H1 (cell line): ENCODE measurements at regions not wholly inside any gene's neighbourhood (a gene's known extent, or its start where the extent isn't known, plus 50 kb on each side); places are given as distances from the start of the nearest gene placed in this dataset.

Experiments
- CTCF ChIA-PET: fragments of 300-600 bp; sonication (Branson Sonifier 250); formaldehyde crosslinking; loops from one replicate; lab custom pipeline; 2021; ENCODE audit not compliant: partially characterized antibody; lab: Charles Lee
- POLR2A ChIA-PET: fragments of 300-600 bp; sonication (Branson Sonifier 250); formaldehyde crosslinking; loops from one replicate; lab custom pipeline; 2021; ENCODE audit warnings: inconsistent platforms; ENCODE audit not compliant: partially characterized antibody; lab: Charles Lee
- DNase-seq, 2 experiments: peaks; one replicate each; pipeline versions ENCODE4 v3.0.0 to v3.0.0-alpha.2; 2010 to 2022; ENCODE audit warnings: low spot score in 2 of 2, low read depth in 1 of 2, mixed read lengths in 1 of 2
- FAIRE-seq: peaks from 2 replicates; lab custom pipeline; 2011; peaks lifted over from hg19 to GRCh38; lab: Jason Lieb, UNC
- H2AFZ ChIP-seq: 2 replicates; pipeline ENCODE4 v1.8.1; 2012; ENCODE audit warnings: low read length, inconsistent platforms
- H2AK5ac ChIP-seq: 2 replicates; pipeline ENCODE4 v1.6.1; 2013; ENCODE audit warnings: low read depth, low read length
- H2BK120ac ChIP-seq: replicated peaks from 2 replicates; pipeline ENCODE3; 2013; ENCODE audit warnings: low read depth, low read length, inconsistent platforms
- H2BK12ac ChIP-seq: 2 replicates; pipeline ENCODE4 v1.6.1; 2013; ENCODE audit warnings: low read depth, low read length
- H2BK15ac ChIP-seq: 2 replicates; pipeline ENCODE4 v1.6.1; 2013; ENCODE audit warnings: low read length
- H2BK20ac ChIP-seq: 2 replicates; pipeline ENCODE4 v1.6.1; 2013; ENCODE audit warnings: low read length
- H2BK5ac ChIP-seq: 2 replicates; pipeline ENCODE4 v1.6.1; 2013; ENCODE audit warnings: low read depth, low read length
- H3K14ac ChIP-seq: 2 replicates; pipeline ENCODE4 v1.6.1; 2013; ENCODE audit warnings: inconsistent platforms; ENCODE audit not compliant: insufficient read length
- H3K18ac ChIP-seq: 2 replicates; pipeline ENCODE4 v1.6.1; 2013; ENCODE audit warnings: low read length; ENCODE audit errors: extremely low read depth
- H3K23ac ChIP-seq: 2 replicates; pipeline ENCODE4 v1.6.1; 2013; ENCODE audit warnings: inconsistent platforms; ENCODE audit not compliant: insufficient read length
- H3K23me2 ChIP-seq: 2 replicates; pipeline ENCODE4 v1.6.1; 2013; ENCODE audit warnings: low read depth, low read length
- H3K27ac ChIP-seq: 2 replicates; pipeline ENCODE4 v1.6.1; 2011; ENCODE audit warnings: low read depth, low read length, inconsistent platforms
- H3K27me3 ChIP-seq, 4 experiments: replicated peaks in 1 of 4; 1 replicate in 1 of 4; 2 replicates in 3 of 4; pipeline versions ENCODE4 v1.6.1 to v1.8.1; 2011 to 2013; ENCODE audit warnings: low read length in 3 of 4, mild to moderate bottlenecking in 3 of 4, inconsistent platforms in 2 of 4, mixed read lengths in 2 of 4, moderate library complexity in 1 of 4; ENCODE audit not compliant: control insufficient read depth in 3 of 4, insufficient read depth in 3 of 4; ENCODE audit errors: extremely low read depth in 1 of 4
- H3K36me3 ChIP-seq, 4 experiments: 2 replicates each; pipeline versions ENCODE4 v1.6.1 to v1.8.1; 2011 to 2013; ENCODE audit warnings: mild to moderate bottlenecking in 4 of 4, low read length in 3 of 4, moderate library complexity in 2 of 4, control low read depth in 1 of 4, inconsistent platforms in 1 of 4; ENCODE audit not compliant: insufficient read depth in 4 of 4, control insufficient read depth in 2 of 4
- H3K4ac ChIP-seq: replicated peaks from 2 replicates; pipeline ENCODE3; 2013; ENCODE audit warnings: low read length, low read depth, mixed read lengths, inconsistent platforms; ENCODE audit not compliant: insufficient read length
- H3K4me1 ChIP-seq, 4 experiments: replicated peaks in 1 of 4; 1 replicate in 1 of 4; 2 replicates in 3 of 4; pipeline versions ENCODE4 v1.6.1 to v1.8.1; 2011 to 2013; ENCODE audit warnings: low read length in 3 of 4, inconsistent platforms in 2 of 4, mixed read lengths in 1 of 4; ENCODE audit not compliant: insufficient read depth in 4 of 4, control insufficient read depth in 3 of 4
- H3K4me2 ChIP-seq, 2 experiments: 2 replicates each; pipeline versions ENCODE4 v1.6.1 to v1.8.1; 2011 to 2013; ENCODE audit warnings: low read depth in 2 of 2, low read length in 2 of 2, control low read depth in 1 of 2, inconsistent platforms in 1 of 2, mild to moderate bottlenecking in 1 of 2; ENCODE audit not compliant: insufficient read depth in 1 of 2
- H3K4me3 ChIP-seq, 4 experiments: fragments of 200-600, 300-600 bp in 1 of 4; sonication (generic), shearing (Covaris generic), sonication (Bioruptor Twin) in 1 of 4; 2 replicates each; pipeline versions ENCODE4 v1.5.1 to v1.8.1; 2011 to 2016; ENCODE audit warnings: low read length in 4 of 4, low read depth in 3 of 4, control low read depth in 2 of 4, inconsistent platforms in 2 of 4, mild to moderate bottlenecking in 2 of 4, mixed read lengths in 1 of 4, moderate library complexity in 1 of 4; ENCODE audit not compliant: insufficient read depth in 2 of 4; ENCODE audit errors: extremely low read depth in 1 of 4
- H3K56ac ChIP-seq: replicated peaks from 2 replicates; pipeline ENCODE3; 2013; ENCODE audit warnings: low read depth, mild to moderate bottlenecking, mixed read lengths, low read length, inconsistent platforms; ENCODE audit not compliant: insufficient read length
- H3K79me1 ChIP-seq: 2 replicates; pipeline ENCODE4 v1.6.1; 2013; ENCODE audit warnings: low read depth, low read length, control low read depth
- H3K79me2 ChIP-seq, 2 experiments: 2 replicates each; pipeline versions ENCODE4 v1.6.1 to v1.8.1; 2012 to 2013; ENCODE audit warnings: low read length in 2 of 2, mild to moderate bottlenecking in 2 of 2, inconsistent platforms in 1 of 2; ENCODE audit not compliant: insufficient read depth in 2 of 2, control insufficient read depth in 1 of 2
- H3K9ac ChIP-seq, 4 experiments: replicated peaks in 1 of 4; 1 replicate in 1 of 4; 2 replicates in 3 of 4; pipeline versions ENCODE4 v1.6.1 to v1.8.1; 2011 to 2013; ENCODE audit warnings: low read depth in 3 of 4, low read length in 3 of 4, control low read depth in 2 of 4, mild to moderate bottlenecking in 2 of 4, moderate library complexity in 2 of 4, inconsistent platforms in 1 of 4; ENCODE audit errors: extremely low read depth in 1 of 4
- H3K9me3 ChIP-seq, 2 experiments: 2 replicates each; pipeline versions ENCODE4 v1.6.1 to v1.8.1; 2012 to 2013; ENCODE audit warnings: mild to moderate bottlenecking in 2 of 2, moderate library complexity in 2 of 2, control low read depth in 1 of 2, inconsistent platforms in 1 of 2, low read depth in 1 of 2, low read length in 1 of 2, mixed read lengths in 1 of 2; ENCODE audit not compliant: insufficient read depth in 2 of 2
- H4K20me1 ChIP-seq, 2 experiments: replicated peaks in 1 of 2; 2 replicates each; pipeline versions ENCODE3 to v1.8.1; 2011 to 2013; ENCODE audit warnings: inconsistent platforms in 2 of 2, low read length in 2 of 2, mild to moderate bottlenecking in 1 of 2; ENCODE audit not compliant: insufficient read depth in 2 of 2, control insufficient read depth in 1 of 2
- H4K5ac ChIP-seq: 2 replicates; pipeline ENCODE4 v1.6.1; 2013; ENCODE audit warnings: low read length, low read depth, mixed read lengths, inconsistent platforms; ENCODE audit not compliant: insufficient read length
- H4K8ac ChIP-seq: 2 replicates; pipeline ENCODE4 v1.8.0; 2013; ENCODE audit warnings: mild to moderate bottlenecking, moderate library complexity, low read length, inconsistent platforms; ENCODE audit not compliant: insufficient read depth; ENCODE audit errors: extremely low read depth
- H4K91ac ChIP-seq: replicated peaks from 2 replicates; pipeline ENCODE3; 2013; ENCODE audit warnings: low read length, mixed read lengths, inconsistent platforms; ENCODE audit not compliant: insufficient read length
- ASH2L ChIP-seq: fragments of 200-600, 300-600 bp; sonication (generic); IDR thresholded peaks from one replicate; pipeline ENCODE4 v1.7.1; 2017; ENCODE audit warnings: low read length
- ATF2 ChIP-seq: IDR thresholded peaks from 2 replicates; pipeline ENCODE4 v1.6.1; 2012; ENCODE audit warnings: low read length, inconsistent platforms
- CHD2 ChIP-seq: IDR thresholded peaks from 2 replicates; pipeline ENCODE4 v1.6.1; 2012; ENCODE audit warnings: low read length, improper control_type of control experiment
- EP300 ChIP-seq, 2 experiments: IDR thresholded peaks; 1 replicate in 1 of 2; 2 replicates in 1 of 2; pipeline ENCODE4 v1.6.1; 2011 to 2012; ENCODE audit warnings: low read depth in 2 of 2, low read length in 2 of 2, mild to moderate bottlenecking in 2 of 2, borderline replicate concordance in 1 of 2, inconsistent platforms in 1 of 2, moderate library complexity in 1 of 2
- JUND ChIP-seq: IDR thresholded peaks from 2 replicates; pipeline ENCODE4 v1.6.1; 2011; ENCODE audit warnings: mild to moderate bottlenecking, improper control_type of control experiment, low read length
- KDM1A ChIP-seq: fragments of 200-600, 300-600 bp; sonication (generic); IDR thresholded peaks from 2 replicates; pipeline ENCODE4 v1.7.1; 2016; ENCODE audit warnings: mild to moderate bottlenecking, low read length, borderline replicate concordance
- PHF8 ChIP-seq: fragments of 200-600 bp; sonication (generic); conservative IDR thresholded peaks from 2 replicates; pipeline ENCODE4 v1.7.1; 2012; ENCODE audit warnings: low read depth, mild to moderate bottlenecking, inconsistent platforms, low read length, moderate library complexity
- RAD21 ChIP-seq, 2 experiments: IDR thresholded peaks in 1 of 2; conservative IDR thresholded peaks in 1 of 2; 2 replicates each; pipeline ENCODE4 v1.6.1; 2011; ENCODE audit warnings: low read depth in 2 of 2, low read length in 2 of 2, improper control_type of control experiment in 1 of 2, inconsistent platforms in 1 of 2, mild to moderate bottlenecking in 1 of 2, moderate library complexity in 1 of 2
- TAF1 ChIP-seq: IDR thresholded peaks from 2 replicates; pipeline ENCODE4 v1.6.1; 2011; ENCODE audit warnings: mild to moderate bottlenecking, low read depth, low read length
- WGBS, 2 experiments: shearing (Covaris generic) in 1 of 2; methylation state at CpG; one replicate each; pipeline versions ENCODE4 v1.1.6 to v1.1.7; 2013 to 2015; ENCODE audit warnings: low lambda C conversion rate in 2 of 2, mixed read lengths in 2 of 2, inconsistent platforms in 1 of 2, low coverage in 1 of 2, missing lambda C conversion rate in 1 of 2; ENCODE audit not compliant: insufficient replicate concordance in 2 of 2, insufficient coverage in 1 of 2, insufficient read length in 1 of 2; ENCODE audit errors: extremely low coverage in 1 of 2, missing lambda C conversion rate in 1 of 2; 5-methylcytosine and 5-hydroxymethylcytosine counted together

- no peak overlapping the region for H2BK20ac ChIP-seq
- H3K36me3 ChIP-seq = no peaks in the 10 kb centered on the region
- no peak overlapping the region for H3K4ac ChIP-seq
- H3K23me2 ChIP-seq = no peaks in the 10 kb centered on the region
- FAIRE-seq = no peak
- DNase-seq = no peak
- H2BK12ac ChIP-seq = no peak overlapping the region
- H3K4me3 ChIP-seq = no peak overlapping the region
- H3K4me2 ChIP-seq = no peak overlapping the region
- ChIA-PET CTCF (no interaction called here), POLR2A (no interaction called here)
- no peak overlapping the region for H2AFZ ChIP-seq
- H3K23ac ChIP-seq = no peak overlapping the region
- H2BK5ac ChIP-seq = no peak overlapping the region
- no peak overlapping the region for H2BK15ac ChIP-seq
- no peaks in the 10 kb centered on the region for H3K79me2 ChIP-seq
- no peak overlapping the region for H3K18ac ChIP-seq
- H3K14ac ChIP-seq = no peak overlapping the region
- H2BK120ac ChIP-seq = no peak overlapping the region
- H3K56ac ChIP-seq = no peak overlapping the region
- H4K8ac ChIP-seq = no peak overlapping the region
- H3K9ac ChIP-seq = no peak overlapping the region
- no peaks in the 10 kb centered on the region for H4K20me1 ChIP-seq
- H3K4me1 ChIP-seq = no peaks in the 10 kb centered on the region
- H3K27ac ChIP-seq = no peak overlapping the region
- H4K5ac ChIP-seq = no peak overlapping the region
- H4K91ac ChIP-seq = no peak overlapping the region
- H3K79me1 ChIP-seq = no peaks in the 10 kb centered on the region; the same call in 1 of the 2 replicates
- TF ChIP-seq ATF2 (no peak), KDM1A (no peak), PHF8 (no peak), TAF1 (no peak), EP300 (IDR thresholded peaks at IDR 0.05; ENCODE audit: borderline replicate concordance in 1 of 2, low read depth in 2 of 2, low read length in 2 of 2) (no peak), ASH2L (no peak), RAD21 (IDR thresholded peaks at IDR 0.05 in 1 of 2, conservative IDR thresholded peaks at IDR 0.05 in 1 of 2; ENCODE audit: low read depth in 2 of 2, low read length in 2 of 2) (no peak), CHD2 (no peak), JUND (no peak)
- 90% methylated on average over 1 of the region's 1 CpG; no CpG with 5 or more reads in 1 of the 2 experiments for WGBS, 2 experiments
- H3K27me3 ChIP-seq = no peaks in the 10 kb centered on the region
- 0 out of 4 replicates have a peak, but pooled peaks cover 0 to 5% of the 10 kb centered on the region in 2 experiments for H3K9me3 ChIP-seq
- no peak overlapping the region for H2AK5ac ChIP-seq
These were observed 1240.9 kb upstream of the CHAC2 start for GRCh38 chr2:52526735-52527134.
